ENCODE measurements at regions not wholly inside any gene's neighbourhood (a gene's known extent, or its start where the extent isn't known, plus 50 kb on each side); places are given as distances from the start of the nearest gene placed in this dataset.

DNA sequence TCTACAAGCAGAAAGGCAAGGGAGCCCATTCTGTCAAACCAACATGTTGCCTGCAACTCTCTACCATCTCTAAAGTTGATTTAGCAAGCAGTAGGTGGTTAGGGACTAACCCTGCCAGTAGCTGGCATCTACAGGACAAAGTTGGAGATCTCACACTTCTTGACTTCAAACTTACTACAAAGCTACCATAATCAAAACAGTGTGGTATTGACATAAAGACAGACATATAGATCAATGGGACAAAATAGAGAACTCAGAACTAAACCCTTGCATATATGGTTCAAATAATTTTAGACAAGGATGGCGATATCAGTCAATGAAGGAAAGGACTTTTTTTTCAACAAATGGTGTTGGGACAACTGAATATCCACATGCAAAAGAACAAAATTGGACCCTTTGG lies 84.9 kb downstream of the MAP3K8 start:
- Mint-ChIP-seq H3K4me1 (ENCODE audit: low read depth) (peaks cover 3% of the 10 kb centered on the region), H3K9me3 (ENCODE audit: low read depth) (peaks cover 7% of the 10 kb centered on the region), H3K27ac (ENCODE audit: unreplicated experiment) (no peak overlapping the region), H3K27me3 (ENCODE audit: low read depth) (no peaks in the 10 kb centered on the region), H3K4me3 (ENCODE audit: unreplicated experiment) (no peak overlapping the region), H3K36me3 (ENCODE audit: low read depth) (peaks cover 3% of the 10 kb centered on the region)
- TF ChIP-seq, protein P1, sequence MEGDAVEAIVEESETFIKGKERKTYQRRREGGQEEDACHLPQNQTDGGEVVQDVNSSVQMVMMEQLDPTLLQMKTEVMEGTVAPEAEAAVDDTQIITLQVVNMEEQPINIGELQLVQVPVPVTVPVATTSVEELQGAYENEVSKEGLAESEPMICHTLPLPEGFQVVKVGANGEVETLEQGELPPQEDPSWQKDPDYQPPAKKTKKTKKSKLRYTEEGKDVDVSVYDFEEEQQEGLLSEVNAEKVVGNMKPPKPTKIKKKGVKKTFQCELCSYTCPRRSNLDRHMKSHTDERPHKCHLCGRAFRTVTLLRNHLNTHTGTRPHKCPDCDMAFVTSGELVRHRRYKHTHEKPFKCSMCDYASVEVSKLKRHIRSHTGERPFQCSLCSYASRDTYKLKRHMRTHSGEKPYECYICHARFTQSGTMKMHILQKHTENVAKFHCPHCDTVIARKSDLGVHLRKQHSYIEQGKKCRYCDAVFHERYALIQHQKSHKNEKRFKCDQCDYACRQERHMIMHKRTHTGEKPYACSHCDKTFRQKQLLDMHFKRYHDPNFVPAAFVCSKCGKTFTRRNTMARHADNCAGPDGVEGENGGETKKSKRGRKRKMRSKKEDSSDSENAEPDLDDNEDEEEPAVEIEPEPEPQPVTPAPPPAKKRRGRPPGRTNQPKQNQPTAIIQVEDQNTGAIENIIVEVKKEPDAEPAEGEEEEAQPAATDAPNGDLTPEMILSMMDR (IDR thresholded peaks at IDR 0.05): no peak
- no peak for DNase-seq (ENCODE audit: low spot score)

Measured in chondrocyte (in vitro differentiated cells).